Natural killer cell (primary cell): ENCODE measurements at regions not wholly inside any gene's neighbourhood (a gene's known extent, or its start where the extent isn't known, plus 50 kb on each side); places are given as distances from the start of the nearest gene placed in this dataset.
"Not testable (repeated sequence)": the region's sequence is repeated elsewhere in the genome, so short reads cannot be mapped to it uniquely, and the experiment has no call there.

Source experiments
- ATAC-seq, 3 donors: fragments of 150-1000 bp in 2 of 3; fragments of 200-7000 bp in 1 of 3; cut with Tn5 transposase; 1 replicate in 1 of 3; 2 replicates in 2 of 3; pipeline ENCODE4 v1.10.0; 2021; ENCODE audit warnings: mild to moderate bottlenecking in 2 of 3, moderate library complexity in 2 of 3
- DNase-seq, 2 donors: peaks; one replicate each; pipeline versions ENCODE4 v3.0.0 to v3.0.0-alpha.2; 2013 to 2021; ENCODE audit warnings: mixed read lengths in 1 of 2
- H3K27ac ChIP-seq: one replicate; pipeline ENCODE4 v1.5.1; 2013; ENCODE audit warnings: mild to moderate bottlenecking, low read length
- H3K27me3 ChIP-seq: one replicate; pipeline ENCODE4 v1.6.1; 2013; ENCODE audit warnings: low read length; ENCODE audit not compliant: control insufficient read depth, insufficient read depth
- H3K36me3 ChIP-seq: one replicate; pipeline ENCODE4 v1.6.1; 2013; ENCODE audit warnings: low read length; ENCODE audit not compliant: control insufficient read depth, insufficient read depth
- H3K4me1 ChIP-seq: one replicate; pipeline ENCODE4 v1.6.1; 2013; ENCODE audit warnings: low read length; ENCODE audit not compliant: control insufficient read depth, insufficient read depth
- H3K4me3 ChIP-seq: one replicate; pipeline ENCODE4 v1.5.1; 2013; ENCODE audit warnings: low read length
- H3K9me3 ChIP-seq: one replicate; pipeline ENCODE4 v1.6.1; 2013; ENCODE audit warnings: low read length; ENCODE audit not compliant: control insufficient read depth, insufficient read depth
- H3K27ac Mint-ChIP-seq, 2 donors: one replicate each; pipeline ENCODE4 v1.8.0; 2022; ENCODE audit warnings: mild to moderate bottlenecking in 2 of 2, mixed read lengths in 2 of 2, moderate library complexity in 1 of 2
- H3K27me3 Mint-ChIP-seq, 2 donors: one replicate each; pipeline ENCODE4 v1.8.0; 2022; ENCODE audit warnings: low read depth in 2 of 2, mixed read lengths in 2 of 2
- H3K36me3 Mint-ChIP-seq: one replicate; pipeline ENCODE4 v1.8.0; 2022; ENCODE audit warnings: mixed read lengths
- H3K4me1 Mint-ChIP-seq, 2 donors: one replicate each; pipeline ENCODE4 v1.8.0; 2022; ENCODE audit warnings: mixed read lengths in 2 of 2
- H3K4me3 Mint-ChIP-seq: one replicate; pipeline ENCODE4 v1.8.0; 2022; ENCODE audit warnings: mild to moderate bottlenecking, moderate library complexity, mixed read lengths
- H3K9me3 Mint-ChIP-seq, 2 donors: one replicate each; pipeline ENCODE4 v1.8.0; 2022; ENCODE audit warnings: mixed read lengths in 2 of 2
- WGBS: methylation state at CpG from one replicate; pipeline ENCODE4 v1.1.7; 2013; ENCODE audit warnings: missing lambda C conversion rate; ENCODE audit not compliant: insufficient coverage; 5-methylcytosine and 5-hydroxymethylcytosine counted together
- intact Hi-C: fragments of 100-400 bp; cut with micrococcal nuclease; formaldehyde crosslinking; loops from one replicate; pipeline ENCODE4 v1.14.2; 2022
- TF ChIP-seq, protein P1 (sequence below): fragments of 200-600 bp; IDR thresholded peaks from one replicate; pipeline ENCODE4 v1.8.0; 2022; ENCODE audit warnings: antibody characterized with exemption

DNA sequence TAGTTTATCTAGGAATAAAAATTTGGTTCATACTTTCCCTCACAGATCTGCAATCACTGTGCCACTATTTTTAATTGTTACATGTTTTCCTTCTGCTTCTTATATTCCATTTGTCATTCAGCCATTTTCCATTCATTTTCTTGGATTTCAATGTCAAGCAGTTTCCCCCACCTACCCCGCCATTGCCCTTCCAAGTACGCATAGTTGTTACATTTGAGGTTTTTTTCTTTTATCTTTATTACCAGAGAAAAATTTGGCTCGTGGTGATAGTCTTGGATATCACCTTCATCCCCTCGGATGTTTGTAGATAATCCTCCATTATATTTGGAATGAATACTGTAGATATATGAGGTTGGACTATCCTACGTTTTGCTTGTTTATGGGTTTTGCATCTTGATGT lies 159.7 kb downstream of the CRPPA start:
- no peak overlapping the region for H3K27ac ChIP-seq
- WGBS: no CpG with 5 or more reads among the region's 5 CpGs
- H3K4me3 ChIP-seq: no peak overlapping the region
- no peaks in the 10 kb centered on the region for H3K9me3 ChIP-seq
- TF ChIP-seq, protein P1, sequence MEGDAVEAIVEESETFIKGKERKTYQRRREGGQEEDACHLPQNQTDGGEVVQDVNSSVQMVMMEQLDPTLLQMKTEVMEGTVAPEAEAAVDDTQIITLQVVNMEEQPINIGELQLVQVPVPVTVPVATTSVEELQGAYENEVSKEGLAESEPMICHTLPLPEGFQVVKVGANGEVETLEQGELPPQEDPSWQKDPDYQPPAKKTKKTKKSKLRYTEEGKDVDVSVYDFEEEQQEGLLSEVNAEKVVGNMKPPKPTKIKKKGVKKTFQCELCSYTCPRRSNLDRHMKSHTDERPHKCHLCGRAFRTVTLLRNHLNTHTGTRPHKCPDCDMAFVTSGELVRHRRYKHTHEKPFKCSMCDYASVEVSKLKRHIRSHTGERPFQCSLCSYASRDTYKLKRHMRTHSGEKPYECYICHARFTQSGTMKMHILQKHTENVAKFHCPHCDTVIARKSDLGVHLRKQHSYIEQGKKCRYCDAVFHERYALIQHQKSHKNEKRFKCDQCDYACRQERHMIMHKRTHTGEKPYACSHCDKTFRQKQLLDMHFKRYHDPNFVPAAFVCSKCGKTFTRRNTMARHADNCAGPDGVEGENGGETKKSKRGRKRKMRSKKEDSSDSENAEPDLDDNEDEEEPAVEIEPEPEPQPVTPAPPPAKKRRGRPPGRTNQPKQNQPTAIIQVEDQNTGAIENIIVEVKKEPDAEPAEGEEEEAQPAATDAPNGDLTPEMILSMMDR: no peak
- no peaks in the 10 kb centered on the region for H3K27me3 ChIP-seq
- no peak for DNase-seq
- ATAC-seq: no peak
- H3K27ac Mint-ChIP-seq: no peak overlapping the region
- no peaks in the 10 kb centered on the region for H3K4me1 Mint-ChIP-seq
- peaks cover 0 to 3% of the 10 kb centered on the region in 2 donors for H3K9me3 Mint-ChIP-seq
- H3K36me3 Mint-ChIP-seq: no peaks in the 10 kb centered on the region
- intact Hi-C loops: no loop called here
- no peaks in the 10 kb centered on the region for H3K4me1 ChIP-seq
- H3K27me3 Mint-ChIP-seq: peaks cover 0 to 3% of the 10 kb centered on the region in 2 donors
- H3K4me3 Mint-ChIP-seq: no peak overlapping the region
- no peaks in the 10 kb centered on the region for H3K36me3 ChIP-seq

DNA sequence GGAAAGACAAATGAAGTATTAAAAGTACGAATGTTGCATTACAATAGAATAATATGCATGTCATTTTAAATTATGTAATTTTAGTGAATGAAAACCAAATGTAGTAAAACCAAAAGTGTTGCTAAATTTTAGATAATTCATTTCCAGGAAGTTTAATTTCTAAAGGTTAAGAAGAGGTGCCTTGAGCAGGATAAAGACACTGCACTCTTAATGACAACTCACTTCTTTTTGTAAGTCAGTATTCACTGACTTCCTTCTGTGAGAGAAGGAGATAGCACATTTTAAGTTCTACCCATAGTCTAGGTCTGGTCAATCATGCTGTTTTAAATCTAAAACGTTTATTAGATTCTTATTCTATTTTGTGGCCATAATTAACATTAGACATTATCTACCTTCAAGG lies 160.2 kb downstream of the CRPPA start:
- Histone ChIP-seq H3K27me3 (no peaks in the 10 kb centered on the region), H3K27ac (no peak overlapping the region), H3K36me3 (no peaks in the 10 kb centered on the region), H3K9me3 (no peaks in the 10 kb centered on the region), H3K4me1 (no peaks in the 10 kb centered on the region), H3K4me3 (no peak overlapping the region)
- Mint-ChIP-seq H3K27ac (no peak overlapping the region), H3K36me3 (no peaks in the 10 kb centered on the region), H3K4me1 (no peaks in the 10 kb centered on the region), H3K9me3 (peaks cover 0 to 3% of the 10 kb centered on the region in 2 donors), H3K27me3 (peaks cover 0 to 3% of the 10 kb centered on the region in 2 donors), H3K4me3 (no peak overlapping the region)
- TF ChIP-seq, protein P1: no peak
- intact Hi-C loops: no loop called here
- DNase-seq (no peak), ATAC-seq (no peak)
- WGBS: no CpG with 5 or more reads among the region's 2 CpGs

DNA sequence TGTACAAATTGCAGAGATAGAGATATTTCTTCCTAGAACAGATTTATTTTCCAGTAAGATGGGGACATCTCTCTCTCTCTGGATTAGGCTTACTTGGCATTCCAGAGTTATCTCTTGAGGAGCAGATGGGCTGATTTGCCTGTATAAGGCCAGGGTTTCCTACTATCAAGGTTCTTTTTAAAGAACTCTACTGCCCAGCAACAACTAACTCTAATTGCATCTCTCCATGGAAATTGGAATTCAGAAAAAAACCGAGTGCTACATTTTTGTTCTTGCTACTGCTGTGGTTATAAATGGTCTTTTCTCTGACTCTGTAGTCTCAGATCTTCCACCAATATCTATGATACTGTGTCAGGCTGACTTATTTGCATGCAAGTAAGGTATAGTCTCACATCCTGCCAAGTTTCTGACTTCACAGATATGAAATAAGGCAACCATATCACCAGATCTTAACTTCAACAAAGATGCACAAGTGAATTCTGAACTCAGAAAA lies 161.1 kb downstream of the CRPPA start:
- no peaks in the 10 kb centered on the region for H3K9me3 ChIP-seq
- no peaks in the 10 kb centered on the region for H3K27me3 ChIP-seq
- no peak overlapping the region for H3K4me3 Mint-ChIP-seq
- no CpG with 5 or more reads among the region's 1 CpG for WGBS
- intact Hi-C loops: no loop called here
- no peaks in the 10 kb centered on the region for H3K36me3 Mint-ChIP-seq
- no peaks in the 10 kb centered on the region for H3K4me1 Mint-ChIP-seq
- H3K27ac ChIP-seq: no peak overlapping the region
- H3K4me1 ChIP-seq: no peaks in the 10 kb centered on the region
- DNase-seq (no peak), ATAC-seq (no peak)
- peaks cover 0 to 3% of the 10 kb centered on the region in 2 donors for H3K9me3 Mint-ChIP-seq
- no peak overlapping the region for H3K27ac Mint-ChIP-seq
- H3K4me3 ChIP-seq: no peak overlapping the region
- no peaks in the 10 kb centered on the region for H3K36me3 ChIP-seq
- H3K27me3 Mint-ChIP-seq: peaks cover 0 to 3% of the 10 kb centered on the region in 2 donors
- TF ChIP-seq, protein P1: no peak

DNA sequence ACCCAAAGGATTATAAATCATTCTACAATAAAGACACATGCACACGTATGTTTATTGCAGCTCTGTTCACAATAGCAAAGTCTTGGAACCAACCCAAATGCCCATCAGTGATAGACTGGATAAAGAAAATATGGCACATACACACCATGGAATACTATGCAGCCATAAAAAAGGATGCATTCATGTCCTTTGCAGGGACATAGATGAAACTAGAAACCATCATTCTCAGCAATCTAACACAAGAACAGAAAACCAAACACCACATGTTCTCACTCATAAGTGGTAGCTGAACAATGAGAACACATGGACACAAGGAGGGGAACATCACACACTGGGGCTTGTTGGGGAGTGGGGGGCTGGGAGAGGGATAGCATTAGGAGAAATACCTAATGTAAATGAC lies 164.9 kb downstream of the CRPPA start:
- ATAC-seq, H3K4me3 ChIP-seq, H3K9me3 Mint-ChIP-seq, H3K4me3 Mint-ChIP-seq, H3K27me3 ChIP-seq, H3K27ac ChIP-seq, H3K27me3 Mint-ChIP-seq, H3K4me1 ChIP-seq, intact Hi-C loops, H3K9me3 ChIP-seq, H3K27ac Mint-ChIP-seq, H3K36me3 ChIP-seq, H3K4me1 Mint-ChIP-seq, H3K36me3 Mint-ChIP-seq, DNase-seq: not testable (repeated sequence)
- WGBS: 100% methylated on average over 1 of the region's 1 CpG

DNA sequence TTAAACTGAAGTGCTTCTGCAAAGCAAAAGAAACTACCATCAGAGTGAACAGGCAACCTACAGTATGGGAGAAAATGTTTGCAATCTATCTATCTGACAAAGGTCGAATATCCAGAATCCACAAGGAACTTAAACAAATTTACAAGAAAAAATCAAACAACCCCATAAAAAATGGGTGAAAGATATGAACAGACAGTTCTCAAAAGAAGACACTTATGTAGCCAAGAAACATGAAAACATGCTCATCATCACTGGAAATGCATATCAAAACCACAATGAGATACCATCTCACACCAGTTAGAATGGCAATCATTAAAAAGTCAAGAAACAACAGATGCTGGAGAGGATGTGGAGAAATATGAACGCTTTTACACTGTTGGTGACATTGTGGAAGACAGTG lies 165.4 kb downstream of the CRPPA start:
- H3K27ac ChIP-seq, H3K36me3 Mint-ChIP-seq, intact Hi-C loops: not testable (repeated sequence)

DNA sequence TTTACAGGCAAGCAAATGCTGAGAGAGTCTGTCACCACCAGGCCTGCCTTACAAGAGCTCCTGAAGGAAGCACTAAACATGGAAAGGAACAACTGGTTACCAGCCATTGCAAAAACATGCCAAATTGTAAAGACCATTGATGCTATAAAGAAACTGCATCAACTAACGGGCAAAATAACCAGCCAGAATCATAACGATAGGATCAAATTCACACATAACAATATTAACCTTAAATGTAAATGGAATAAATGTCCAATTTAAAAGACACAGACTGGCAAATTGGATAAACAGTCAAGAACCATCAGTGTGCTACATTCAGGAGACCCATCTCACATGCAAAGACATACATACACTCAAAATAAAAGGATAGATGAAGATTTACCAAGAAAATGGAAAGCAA lies 170.7 kb downstream of the CRPPA start:
- H3K27me3 ChIP-seq, H3K27me3 Mint-ChIP-seq, H3K27ac Mint-ChIP-seq, ATAC-seq, DNase-seq, H3K9me3 Mint-ChIP-seq, H3K4me1 Mint-ChIP-seq, H3K9me3 ChIP-seq, H3K36me3 ChIP-seq, H3K4me3 Mint-ChIP-seq, H3K27ac ChIP-seq, H3K4me1 ChIP-seq, H3K36me3 Mint-ChIP-seq, intact Hi-C loops, H3K4me3 ChIP-seq: not testable (repeated sequence)
- WGBS: 100% methylated on average over 1 of the region's 2 CpGs

More for the DNA sequence above, 165.4 kb downstream of the CRPPA start:
- H3K27ac Mint-ChIP-seq, H3K4me3 Mint-ChIP-seq, H3K4me1 Mint-ChIP-seq, H3K27me3 Mint-ChIP-seq, ATAC-seq, H3K27me3 ChIP-seq, H3K4me3 ChIP-seq, DNase-seq, H3K9me3 Mint-ChIP-seq, H3K4me1 ChIP-seq, H3K36me3 ChIP-seq, H3K9me3 ChIP-seq: not testable (repeated sequence)
- no CpG with 5 or more reads among the region's 2 CpGs for WGBS
